ENCODE measurements at regions not wholly inside any gene's neighbourhood (a gene's known extent, or its start where the extent isn't known, plus 50 kb on each side); places are given as distances from the start of the nearest gene placed in this dataset.

DNA sequence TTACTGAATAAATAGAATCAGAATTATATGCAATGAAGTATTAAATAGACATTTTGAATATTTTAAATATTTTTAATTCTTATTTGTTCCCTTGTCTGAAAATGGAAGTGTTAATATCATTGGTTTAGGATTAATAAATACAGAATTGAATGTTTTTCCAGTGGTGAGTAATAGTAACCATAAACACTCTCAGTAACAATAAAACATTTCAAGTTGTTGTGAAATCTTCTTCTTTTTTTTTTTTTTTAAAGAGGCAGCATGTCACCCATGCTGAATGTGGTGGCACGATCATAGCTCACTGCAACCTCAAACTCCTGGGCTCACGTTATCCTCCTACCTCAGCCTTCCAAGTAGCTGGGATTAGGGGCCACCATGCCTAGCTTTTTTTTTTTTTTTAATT, 86.2 kb upstream of the ZBTB18 start:
- H3K9me3 Mint-ChIP-seq (ENCODE audit: low read depth, unreplicated experiment), result no peaks in the 10 kb centered on the region
- CTCF ChIA-PET, result interaction anchor here (0.7 to 0.9 kb wide), 2 partner anchors 13 to 60 kb away, joined by 3 to 7 read pairs; no protein-coding TSS in a partner anchor
- DNase-seq, result no peak
- H3K27me3 Mint-ChIP-seq (ENCODE audit: unreplicated experiment), result no peaks in the 10 kb centered on the region
- TF ChIP-seq, protein P1, sequence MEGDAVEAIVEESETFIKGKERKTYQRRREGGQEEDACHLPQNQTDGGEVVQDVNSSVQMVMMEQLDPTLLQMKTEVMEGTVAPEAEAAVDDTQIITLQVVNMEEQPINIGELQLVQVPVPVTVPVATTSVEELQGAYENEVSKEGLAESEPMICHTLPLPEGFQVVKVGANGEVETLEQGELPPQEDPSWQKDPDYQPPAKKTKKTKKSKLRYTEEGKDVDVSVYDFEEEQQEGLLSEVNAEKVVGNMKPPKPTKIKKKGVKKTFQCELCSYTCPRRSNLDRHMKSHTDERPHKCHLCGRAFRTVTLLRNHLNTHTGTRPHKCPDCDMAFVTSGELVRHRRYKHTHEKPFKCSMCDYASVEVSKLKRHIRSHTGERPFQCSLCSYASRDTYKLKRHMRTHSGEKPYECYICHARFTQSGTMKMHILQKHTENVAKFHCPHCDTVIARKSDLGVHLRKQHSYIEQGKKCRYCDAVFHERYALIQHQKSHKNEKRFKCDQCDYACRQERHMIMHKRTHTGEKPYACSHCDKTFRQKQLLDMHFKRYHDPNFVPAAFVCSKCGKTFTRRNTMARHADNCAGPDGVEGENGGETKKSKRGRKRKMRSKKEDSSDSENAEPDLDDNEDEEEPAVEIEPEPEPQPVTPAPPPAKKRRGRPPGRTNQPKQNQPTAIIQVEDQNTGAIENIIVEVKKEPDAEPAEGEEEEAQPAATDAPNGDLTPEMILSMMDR (IDR thresholded peaks at IDR 0.05; ENCODE audit: unreplicated experiment), result no peak
- intact Hi-C loops (cut with micrococcal nuclease; ENCODE audit: unreplicated experiment), result no loop called here
- no peaks in the 10 kb centered on the region for H3K36me3 Mint-ChIP-seq (ENCODE audit: insufficient read depth, unreplicated experiment)
- peaks cover 11% of the 10 kb centered on the region for H3K4me1 Mint-ChIP-seq (ENCODE audit: low read depth, unreplicated experiment)
- H3K27ac Mint-ChIP-seq (ENCODE audit: unreplicated experiment), result no peak overlapping the region
- no TSS peak for BruUV-seq (replicated peaks)
- no peak overlapping the region for H3K4me3 Mint-ChIP-seq (ENCODE audit: low read depth, unreplicated experiment)

DNA sequence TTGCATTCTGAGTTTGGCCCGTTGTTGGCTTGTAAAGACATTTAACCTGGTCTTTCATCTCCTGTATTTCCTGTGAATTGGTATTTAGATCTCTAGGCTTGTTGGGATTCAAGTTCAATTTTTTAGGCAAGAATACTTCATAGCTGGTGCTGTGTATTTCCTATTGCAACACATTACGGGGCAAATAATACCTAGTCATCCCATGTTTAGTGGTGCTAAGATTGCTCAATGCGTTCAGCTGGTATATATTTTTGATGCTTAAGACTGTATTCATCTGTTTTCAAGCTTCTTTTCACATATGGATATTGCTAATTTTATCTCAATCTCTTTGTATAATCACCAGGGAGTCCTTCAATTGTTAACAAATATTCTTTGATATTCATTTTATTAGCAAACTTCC, 87.5 kb upstream of the ZBTB18 start:
- intact Hi-C loops (cut with micrococcal nuclease; ENCODE audit: unreplicated experiment), result no loop called here
- no peaks in the 10 kb centered on the region for H3K27me3 Mint-ChIP-seq (ENCODE audit: unreplicated experiment)
- H3K36me3 Mint-ChIP-seq (ENCODE audit: insufficient read depth, unreplicated experiment), result no peaks in the 10 kb centered on the region
- no peak overlapping the region for H3K27ac Mint-ChIP-seq (ENCODE audit: unreplicated experiment)
- H3K9me3 Mint-ChIP-seq (ENCODE audit: low read depth, unreplicated experiment), result no peaks in the 10 kb centered on the region
- CTCF ChIA-PET, result no interaction called here
- TF ChIP-seq, protein P1 (IDR thresholded peaks at IDR 0.05; ENCODE audit: unreplicated experiment), result no peak
- no TSS peak for BruUV-seq (replicated peaks)
- DNase-seq, result no peak
- no peak overlapping the region for H3K4me3 Mint-ChIP-seq (ENCODE audit: low read depth, unreplicated experiment)
- peaks cover 11% of the 10 kb centered on the region for H3K4me1 Mint-ChIP-seq (ENCODE audit: low read depth, unreplicated experiment)

- BruUV-seq (replicated peaks), result no TSS peak
- H3K27me3 Mint-ChIP-seq (ENCODE audit: unreplicated experiment), result no peaks in the 10 kb centered on the region
- peaks cover 2% of the 10 kb centered on the region for H3K4me1 Mint-ChIP-seq (ENCODE audit: low read depth, unreplicated experiment)
- CTCF ChIA-PET, result interaction anchor here (0.7 kb wide), 1 partner anchor 85 kb away, joined by 5 read pairs; no protein-coding TSS in a partner anchor
- intact Hi-C loops (cut with micrococcal nuclease; ENCODE audit: unreplicated experiment), result no loop called here
- H3K4me3 Mint-ChIP-seq (ENCODE audit: low read depth, unreplicated experiment), result no peak overlapping the region
- no peak overlapping the region for H3K27ac Mint-ChIP-seq (ENCODE audit: unreplicated experiment)
- DNase-seq, result no peak
- H3K36me3 Mint-ChIP-seq (ENCODE audit: insufficient read depth, unreplicated experiment), result no peaks in the 10 kb centered on the region
- TF ChIP-seq, protein P1 (IDR thresholded peaks at IDR 0.05; ENCODE audit: unreplicated experiment), result no peak
- H3K9me3 Mint-ChIP-seq (ENCODE audit: low read depth, unreplicated experiment), result no peaks in the 10 kb centered on the region
Observed at GRCh38 chr1:243962541-243962940, 88.5 kb upstream of the ZBTB18 start.

DNA sequence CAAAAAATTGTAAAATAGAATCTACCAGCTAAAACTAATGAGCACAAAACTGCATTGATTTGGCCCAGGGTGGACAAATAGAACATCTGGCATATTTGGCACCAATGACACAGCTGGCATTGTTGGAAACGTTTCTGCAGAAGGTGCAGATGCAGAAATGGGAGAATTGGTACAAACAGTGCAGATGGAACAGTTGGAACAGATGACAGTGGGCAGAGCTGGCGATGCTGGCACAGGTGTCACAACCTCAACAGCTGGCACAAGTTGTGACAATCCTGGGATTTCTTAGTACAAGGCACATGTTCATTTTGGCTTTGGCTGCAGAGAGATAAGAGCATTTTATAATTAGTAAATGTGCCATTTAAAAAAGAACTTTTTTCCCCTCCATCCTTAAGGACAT, 91.1 kb upstream of the ZBTB18 start:
- Mint-ChIP-seq H3K4me1 (ENCODE audit: low read depth, unreplicated experiment) (no peaks in the 10 kb centered on the region), H3K36me3 (ENCODE audit: insufficient read depth, unreplicated experiment) (no peaks in the 10 kb centered on the region), H3K9me3 (ENCODE audit: low read depth, unreplicated experiment) (no peaks in the 10 kb centered on the region), H3K27ac (ENCODE audit: unreplicated experiment) (no peak overlapping the region), H3K27me3 (ENCODE audit: unreplicated experiment) (no peaks in the 10 kb centered on the region), H3K4me3 (ENCODE audit: low read depth, unreplicated experiment) (no peak overlapping the region)
- TF ChIP-seq, protein P1 (IDR thresholded peaks at IDR 0.05; ENCODE audit: unreplicated experiment), result no peak
- intact Hi-C loops (cut with micrococcal nuclease; ENCODE audit: unreplicated experiment), result no loop called here
- DNase-seq, result no peak
- CTCF ChIA-PET, result no interaction called here
- no TSS peak for BruUV-seq (replicated peaks)
